Head of caudate nucleus (tissue), 42 donors: ENCODE measurements at regions not wholly inside any gene's neighbourhood (a gene's known extent, or its start where the extent isn't known, plus 50 kb on each side); places are given as distances from the start of the nearest gene placed in this dataset.
A peak's percentile ranks its signal among the peaks of the same experiment; 100 is the strongest.

Experiments
- DNase-seq, 42 donors: peaks; one replicate each; pipeline versions ENCODE4 v3.0.0 to v3.0.0-alpha.2; 2020 to 2021; ENCODE audit warnings: mixed read lengths in 7 of 42
- intact Hi-C: fragments of 100-400 bp; cut with DNase I; formaldehyde crosslinking; loops from one replicate; pipeline ENCODE4 v1.15.0; 2022

DNA sequence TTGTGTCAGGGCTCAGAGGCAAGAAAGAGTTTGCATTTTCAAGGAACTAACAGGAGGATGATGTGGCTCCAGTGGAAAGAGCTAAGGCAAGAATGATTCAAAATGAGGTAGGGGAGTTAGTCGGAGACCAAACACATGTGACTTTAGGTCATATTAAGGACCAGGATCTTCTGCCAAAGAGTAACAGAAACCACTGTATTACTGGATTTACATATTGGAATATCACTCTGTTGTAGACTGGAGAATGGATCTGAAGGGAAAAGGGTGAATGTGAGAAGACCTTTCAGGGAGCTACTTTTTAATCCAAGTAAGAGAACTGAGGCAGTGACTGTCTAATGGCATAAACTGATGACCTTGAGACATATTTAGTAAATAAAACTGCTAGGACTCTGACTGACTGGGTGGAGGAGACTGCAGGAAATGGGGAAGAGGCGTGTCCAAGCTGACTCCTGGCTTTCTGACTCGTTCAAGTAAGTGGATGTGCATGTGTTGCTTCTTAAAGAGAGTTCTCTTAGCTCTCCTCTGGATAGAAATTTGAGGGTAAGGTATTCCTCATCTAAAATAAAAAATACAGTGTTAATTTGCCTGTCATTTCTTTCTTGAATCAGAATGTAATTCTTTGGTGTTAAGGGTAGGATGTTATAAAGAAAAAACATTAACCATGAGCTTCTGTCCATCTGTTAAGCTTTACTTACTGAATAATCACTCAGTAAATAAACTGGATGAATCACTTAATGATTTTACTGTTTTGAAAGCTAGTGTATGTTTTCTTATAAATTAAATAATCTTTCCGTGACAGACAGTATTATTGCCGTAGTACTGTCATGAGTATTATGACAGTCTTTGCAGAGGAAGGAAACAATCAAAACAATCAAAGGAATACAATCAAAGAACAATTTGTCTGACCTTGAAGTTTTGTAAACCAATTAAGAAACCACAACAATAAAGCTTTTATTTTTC, 58.3 kb upstream of the CFAP20DC start:
- no peak for DNase-seq
- intact Hi-C loops: no loop called here

- no peak for DNase-seq
- intact Hi-C loops: no loop called here
Measured at GRCh38 chr3:59106085-59106648, 56.3 kb upstream of the CFAP20DC start.

GRCh38 chr3:59103552-59103951, 53.7 kb upstream of the CFAP20DC start:
- intact Hi-C loops: no loop called here

DNA sequence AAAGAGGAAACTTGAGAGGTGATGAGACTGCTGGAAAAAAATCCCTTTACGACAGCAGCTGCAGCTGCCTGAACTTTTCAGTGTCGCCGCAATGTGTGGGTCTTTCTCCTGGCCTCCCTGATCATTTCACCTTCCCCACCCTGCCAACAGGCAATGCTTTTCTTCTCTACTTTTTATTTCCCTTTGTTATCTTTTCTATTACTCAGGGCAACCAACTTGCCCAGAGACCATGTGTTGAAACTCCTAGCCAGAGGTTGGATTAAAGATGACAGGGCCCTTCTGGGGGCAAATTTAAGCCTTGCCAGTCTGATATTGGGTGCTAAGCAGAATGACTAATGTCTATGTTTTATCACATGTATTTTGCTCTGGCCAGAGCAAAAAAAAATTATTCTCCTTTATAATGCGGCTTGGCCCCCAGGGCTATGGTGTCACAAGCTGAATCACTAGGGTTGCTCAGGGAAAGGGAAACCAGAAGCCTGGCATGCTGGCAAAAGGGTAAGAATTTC, 51.5 kb upstream of the CFAP20DC start:
- DNase-seq: peak in 3 of 42 donors; percentile 4 to 49 (median 18)
- intact Hi-C loops: no loop called here

More at GRCh38 chr3:59103552-59103951, 53.7 kb upstream of the CFAP20DC start:
- DNase-seq: no peak
